Neural progenitor cell (in vitro differentiated cells): ENCODE measurements at regions not wholly inside any gene's neighbourhood (a gene's known extent, or its start where the extent isn't known, plus 50 kb on each side); places are given as distances from the start of the nearest gene placed in this dataset.

ENCODE experiments used
- DNase-seq: peaks from one replicate; pipeline ENCODE4 v3.0.0-alpha.2; 2016; ENCODE audit warnings: low spot score
- H2AFZ ChIP-seq: fragments of 200-600 bp; sonication (generic); replicated peaks from 2 replicates; pipeline ENCODE4 v1.6.1; 2016; ENCODE audit warnings: antibody characterized with exemption
- H3F3A ChIP-seq: fragments of 200-600 bp; sonication (generic); 2 replicates; pipeline ENCODE4 v1.6.1; 2016; ENCODE audit warnings: antibody characterized with exemption, low read depth
- H3K27ac ChIP-seq: fragments of 200-600 bp; sonication (generic); 2 replicates; pipeline ENCODE4 v1.5.1; 2016; ENCODE audit warnings: mild to moderate bottlenecking
- H3K27me3 ChIP-seq: fragments of 200-600 bp; sonication (generic); 2 replicates; pipeline ENCODE4 v1.6.1; 2016; ENCODE audit warnings: mild to moderate bottlenecking, moderate library complexity
- H3K36me3 ChIP-seq: fragments of 200-600 bp; sonication (generic); 2 replicates; pipeline ENCODE4 v1.5.1; 2016
- H3K4me1 ChIP-seq: fragments of 200-600 bp; sonication (generic); 2 replicates; pipeline ENCODE4 v1.6.1; 2016; ENCODE audit warnings: mixed run types
- H3K4me2 ChIP-seq: fragments of 200-600 bp; sonication (generic); 2 replicates; pipeline ENCODE4 v1.6.1; 2016
- H3K4me3 ChIP-seq: fragments of 200-600 bp; sonication (generic); 2 replicates; pipeline ENCODE4 v1.5.1; 2016
- H3K79me2 ChIP-seq: fragments of 200-600 bp; sonication (generic); 2 replicates; pipeline ENCODE4 v1.6.1; 2016; ENCODE audit warnings: low read depth
- H3K9ac ChIP-seq: fragments of 200-600 bp; sonication (generic); 2 replicates; pipeline ENCODE4 v1.6.1; 2016
- H3K9me3 ChIP-seq: fragments of 200-600 bp; sonication (generic); 2 replicates; pipeline ENCODE4 v1.5.1; 2016; ENCODE audit warnings: low read depth
- H4K20me1 ChIP-seq: fragments of 200-600 bp; sonication (generic); 2 replicates; pipeline ENCODE4 v1.6.1; 2016; ENCODE audit warnings: low read depth
- H3K27ac Mint-ChIP-seq: 3 replicates; pipeline ENCODE4 v1.8.0; 2021; ENCODE audit warnings: mixed read lengths
- H3K27me3 Mint-ChIP-seq: 2 replicates; pipeline ENCODE4 v1.8.0; 2022; ENCODE audit warnings: low read depth, mild to moderate bottlenecking, inconsistent platforms, moderate library complexity, mixed read lengths; ENCODE audit not compliant: insufficient read depth
- H3K36me3 Mint-ChIP-seq: 3 replicates; pipeline ENCODE4 v1.8.0; 2021; ENCODE audit warnings: mixed read lengths
- H3K4me1 Mint-ChIP-seq: 3 replicates; pipeline ENCODE4 v1.8.0; 2021; ENCODE audit warnings: mixed read lengths
- H3K4me3 Mint-ChIP-seq: 3 replicates; pipeline ENCODE4 v1.8.0; 2021; ENCODE audit warnings: mild to moderate bottlenecking, moderate library complexity, mixed read lengths
- H3K9me3 Mint-ChIP-seq: 3 replicates; pipeline ENCODE4 v1.8.0; 2020; ENCODE audit warnings: mixed read lengths
- CTCF ChIP-seq: fragments of 200-600 bp; sonication (generic); IDR thresholded peaks from 2 replicates; pipeline ENCODE4 v1.5.1; 2017; ENCODE audit warnings: antibody characterized with exemption, mild to moderate bottlenecking
- EZH2 ChIP-seq: fragments of 200-600 bp; sonication (generic); IDR thresholded peaks from 2 replicates; pipeline ENCODE4 v1.6.1; 2017; ENCODE audit warnings: antibody characterized with exemption, mild to moderate bottlenecking, moderate library complexity
- EZH2phosphoT487 ChIP-seq: fragments of 200-600 bp; sonication (generic); IDR thresholded peaks from 2 replicates; pipeline ENCODE4 v1.6.1; 2017; ENCODE audit warnings: antibody characterized with exemption

GRCh38 chr2:234377761-234378391 is 119.0 kb downstream of the ARL4C start:
- peaks cover 36% of the 10 kb centered on the region for H3K4me1 Mint-ChIP-seq
- peak overlapping the region; percentile 62 for H3K4me3 Mint-ChIP-seq
- Histone ChIP-seq H2AFZ (peak overlapping the region; percentile 38), H3K9ac (no peak overlapping the region), H3K36me3 (no peaks in the 10 kb centered on the region), H4K20me1 (no peaks in the 10 kb centered on the region), H3K4me1 (peaks cover 31% of the 10 kb centered on the region), H3K27ac (peak overlapping the region; percentile 43), H3K27me3 (no peaks in the 10 kb centered on the region), H3K9me3 (no peaks in the 10 kb centered on the region), H3K79me2 (no peaks in the 10 kb centered on the region), H3K4me2 (peak overlapping the region; percentile 33), H3F3A (no peaks in the 10 kb centered on the region), H3K4me3 (no peak overlapping the region)
- peak overlapping the region; percentile 99 for H3K27ac Mint-ChIP-seq
- peaks cover 25% of the 10 kb centered on the region for H3K27me3 Mint-ChIP-seq
- peaks cover 5% of the 10 kb centered on the region for H3K36me3 Mint-ChIP-seq
- H3K9me3 Mint-ChIP-seq = peaks cover 22% of the 10 kb centered on the region
- DNase-seq = peak; percentile 38
- no peak for TF ChIP-seq EZH2phosphoT487
- TF ChIP-seq EZH2 = no peak
- no peak for TF ChIP-seq CTCF

DNA sequence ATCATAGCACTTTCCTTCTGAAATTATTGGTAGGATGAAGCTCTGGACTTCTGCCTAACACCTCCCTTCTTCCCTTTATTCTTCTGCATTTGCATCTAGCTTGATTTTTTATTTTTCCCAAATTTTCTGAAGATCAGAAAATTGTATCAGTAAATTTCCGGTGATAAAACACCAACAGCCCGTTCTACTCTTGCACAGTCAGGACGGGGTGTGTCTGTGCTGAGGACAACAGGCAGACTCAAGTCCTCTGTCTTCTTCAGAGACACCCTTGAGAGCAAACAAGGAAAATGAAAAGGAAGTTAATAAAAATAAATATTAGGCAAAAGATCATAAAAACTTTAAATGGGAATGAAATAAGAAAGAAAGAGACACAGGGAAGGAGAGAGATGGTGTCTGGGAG is 120.7 kb downstream of the ARL4C start:
- Histone ChIP-seq H3F3A (no peaks in the 10 kb centered on the region), H3K79me2 (no peaks in the 10 kb centered on the region), H3K27ac (no peak overlapping the region), H2AFZ (no peak overlapping the region), H3K9ac (no peak overlapping the region), H4K20me1 (no peaks in the 10 kb centered on the region), H3K9me3 (no peaks in the 10 kb centered on the region), H3K36me3 (no peaks in the 10 kb centered on the region), H3K4me3 (no peak overlapping the region), H3K4me2 (no peak overlapping the region), H3K27me3 (no peaks in the 10 kb centered on the region), H3K4me1 (peaks cover 31% of the 10 kb centered on the region)
- Mint-ChIP-seq H3K4me1 (peaks cover 45% of the 10 kb centered on the region), H3K9me3 (peaks cover 18% of the 10 kb centered on the region), H3K27ac (no peak overlapping the region), H3K36me3 (peaks cover 5% of the 10 kb centered on the region), H3K27me3 (peaks cover 26% of the 10 kb centered on the region), H3K4me3 (no peak overlapping the region)
- no peak for DNase-seq
- TF ChIP-seq CTCF = no peak

DNA sequence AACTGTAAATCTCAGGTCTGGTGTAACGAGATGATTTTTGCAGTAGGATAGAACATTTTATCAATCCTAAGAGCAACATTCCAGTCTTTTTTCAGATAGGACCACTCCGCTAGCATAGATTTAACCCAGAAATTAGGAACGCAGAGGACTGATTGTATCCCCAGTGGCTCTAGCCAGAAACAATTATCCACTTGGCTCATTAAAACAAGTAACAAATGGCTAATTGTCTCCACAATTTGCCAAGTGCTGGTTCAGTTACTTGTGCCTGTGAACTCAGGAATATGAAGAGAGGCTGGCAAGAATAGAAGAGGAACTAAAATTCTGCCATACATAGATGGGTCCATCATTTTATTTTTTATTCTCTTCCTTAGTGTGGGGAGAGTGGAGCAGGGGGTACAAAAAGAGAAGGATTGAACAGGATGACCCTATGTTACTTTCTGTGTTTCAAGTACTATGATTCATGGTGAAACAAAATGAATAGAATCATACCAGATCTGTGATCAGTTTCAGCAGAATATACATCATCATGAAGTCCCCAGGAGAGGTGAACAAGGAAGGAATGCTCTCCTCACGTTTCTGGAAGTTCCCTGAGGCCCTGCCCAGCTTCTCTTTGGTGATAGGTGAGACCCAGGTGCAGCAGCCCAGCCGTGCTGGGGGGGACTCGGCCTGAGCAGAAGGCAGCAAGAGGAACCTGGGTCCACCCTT is 121.6 kb downstream of the ARL4C start:
- Histone ChIP-seq H3K27ac (no peak overlapping the region), H3K79me2 (no peaks in the 10 kb centered on the region), H3K27me3 (no peaks in the 10 kb centered on the region), H3K4me2 (no peak overlapping the region), H3F3A (no peaks in the 10 kb centered on the region), H3K4me1 (peaks cover 31% of the 10 kb centered on the region), H3K9me3 (no peaks in the 10 kb centered on the region), H3K36me3 (no peaks in the 10 kb centered on the region), H2AFZ (peak overlapping the region; percentile 79), H3K9ac (no peak overlapping the region), H3K4me3 (no peak overlapping the region), H4K20me1 (no peaks in the 10 kb centered on the region)
- Mint-ChIP-seq H3K36me3 (peaks cover 5% of the 10 kb centered on the region), H3K4me1 (peaks cover 46% of the 10 kb centered on the region), H3K27ac (peak overlapping the region; percentile 19), H3K27me3 (peaks cover 27% of the 10 kb centered on the region), H3K4me3 (no peak overlapping the region), H3K9me3 (peaks cover 18% of the 10 kb centered on the region)
- TF ChIP-seq CTCF (no peak), EZH2 (no peak), EZH2phosphoT487 (no peak)
- DNase-seq = no peak
